IPS DF 6.9 (cell line): ENCODE measurements at regions not wholly inside any gene's neighbourhood (a gene's known extent, or its start where the extent isn't known, plus 50 kb on each side); places are given as distances from the start of the nearest gene placed in this dataset.

Experiments
- DNase-seq: peaks from one replicate; pipeline ENCODE4 v3.0.0-alpha.2; 2013; ENCODE audit warnings: low read depth, low spot score
- H3K27ac ChIP-seq: one replicate; pipeline ENCODE4 v1.5.1; 2013; ENCODE audit warnings: low read length, control low read depth
- H3K27me3 ChIP-seq: 2 replicates; pipeline ENCODE4 v1.6.1; 2013; ENCODE audit warnings: mild to moderate bottlenecking, low read length; ENCODE audit not compliant: control insufficient read depth, insufficient read depth
- H3K36me3 ChIP-seq: 2 replicates; pipeline ENCODE4 v1.6.1; 2013; ENCODE audit warnings: low read length; ENCODE audit not compliant: control insufficient read depth, insufficient read depth
- H3K4me1 ChIP-seq: 2 replicates; pipeline ENCODE4 v1.6.1; 2013; ENCODE audit warnings: low read length; ENCODE audit not compliant: control insufficient read depth, insufficient read depth
- H3K4me3 ChIP-seq: 2 replicates; pipeline ENCODE4 v1.5.1; 2013; ENCODE audit warnings: mild to moderate bottlenecking, low read length
- H3K9me3 ChIP-seq: 2 replicates; pipeline ENCODE4 v1.6.1; 2013; ENCODE audit warnings: low read length, inconsistent platforms; ENCODE audit not compliant: control insufficient read depth, insufficient read depth
- WGBS: extraction: QIAGEN DNeasy Blood & Tissue Kit; methylation state at CpG from one replicate; pipeline ENCODE4 v1.1.7; 2013; ENCODE audit warnings: mixed read lengths, missing lambda C conversion rate; ENCODE audit not compliant: insufficient read length, insufficient coverage; 5-methylcytosine and 5-hydroxymethylcytosine counted together

DNA sequence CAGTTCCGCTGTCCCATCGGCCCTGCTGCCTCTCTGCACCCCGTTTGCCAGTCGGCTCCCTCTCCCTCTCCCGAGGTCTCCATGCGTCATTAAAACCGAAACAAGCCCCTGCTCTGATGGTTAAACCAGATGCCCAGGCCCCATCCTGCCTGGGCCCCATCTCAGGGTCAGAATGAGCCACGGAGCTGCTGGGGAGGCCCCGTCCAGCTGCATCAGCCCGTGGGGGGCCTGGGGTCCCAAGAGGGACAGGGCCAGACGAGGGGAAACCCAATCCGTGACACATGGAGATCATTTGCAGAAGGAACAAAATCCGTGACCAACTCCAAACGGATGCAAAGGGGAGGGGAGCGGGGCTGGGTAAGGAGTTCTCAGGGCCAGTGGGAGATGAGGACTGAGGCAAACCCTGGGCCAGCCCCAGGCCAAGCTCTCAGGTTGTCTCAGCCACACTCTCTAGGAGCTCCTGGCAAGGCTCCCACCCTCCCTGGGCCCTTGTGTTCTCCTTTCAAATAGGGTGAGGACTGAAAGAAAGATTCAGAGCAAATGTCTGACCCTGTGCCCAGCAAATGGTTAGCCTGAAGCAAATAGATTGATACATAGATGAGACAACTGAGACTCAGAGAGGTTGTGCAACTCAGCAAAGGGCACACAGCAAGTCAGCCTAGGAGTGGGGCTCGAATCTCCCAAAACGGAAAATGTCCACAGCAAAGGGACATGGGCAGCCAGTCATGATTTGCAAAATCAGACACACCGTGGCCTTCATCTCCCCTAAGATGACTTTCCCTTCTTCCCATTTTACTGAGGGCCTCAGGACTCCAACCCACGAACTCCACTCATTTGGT is 162.1 kb downstream of the MN1 start:
- Histone ChIP-seq H3K27me3 (no peaks in the 10 kb centered on the region), H3K27ac (no peak overlapping the region), H3K4me1 (peaks cover 8% of the 10 kb centered on the region), H3K9me3 (no peaks in the 10 kb centered on the region), H3K4me3 (no peak overlapping the region), H3K36me3 (no peaks in the 10 kb centered on the region)
- WGBS, result no CpG with 5 or more reads among the region's 19 CpGs
- DNase-seq, result no peak

- Histone ChIP-seq H3K4me1 (peaks cover 8% of the 10 kb centered on the region), H3K9me3 (no peaks in the 10 kb centered on the region), H3K27me3 (no peaks in the 10 kb centered on the region), H3K4me3 (no peak overlapping the region), H3K36me3 (no peaks in the 10 kb centered on the region), H3K27ac (no peak overlapping the region)
- DNase-seq, result no peak
- WGBS, result no CpG with 5 or more reads among the region's 8 CpGs
Observed at GRCh38 chr22:27641049-27641795, 160.3 kb downstream of the MN1 start.

- Histone ChIP-seq H3K4me1 (peaks cover 8% of the 10 kb centered on the region), H3K4me3 (no peak overlapping the region), H3K9me3 (no peaks in the 10 kb centered on the region), H3K36me3 (no peaks in the 10 kb centered on the region), H3K27me3 (no peaks in the 10 kb centered on the region), H3K27ac (no peak overlapping the region)
- DNase-seq, result no peak
- no CpG with 5 or more reads among the region's 28 CpGs for WGBS
Observed at GRCh38 chr22:27642104-27642800, 159.3 kb downstream of the MN1 start.

GRCh38 chr22:27643907-27644306 is 157.6 kb downstream of the MN1 start:
- no peak for DNase-seq
- Histone ChIP-seq H3K4me3 (no peak overlapping the region), H3K36me3 (no peaks in the 10 kb centered on the region), H3K27ac (no peak overlapping the region), H3K9me3 (no peaks in the 10 kb centered on the region), H3K27me3 (no peaks in the 10 kb centered on the region), H3K4me1 (peaks cover 1% of the 10 kb centered on the region)
- no CpG with 5 or more reads among the region's 13 CpGs for WGBS

GRCh38 chr22:27644566-27644965 is 157.0 kb downstream of the MN1 start:
- Histone ChIP-seq H3K9me3 (no peaks in the 10 kb centered on the region), H3K4me3 (no peak overlapping the region), H3K4me1 (no peaks in the 10 kb centered on the region), H3K27ac (no peak overlapping the region), H3K36me3 (no peaks in the 10 kb centered on the region), H3K27me3 (no peaks in the 10 kb centered on the region)
- DNase-seq, result no peak
- WGBS, result no CpG with 5 or more reads among the region's 7 CpGs

DNA sequence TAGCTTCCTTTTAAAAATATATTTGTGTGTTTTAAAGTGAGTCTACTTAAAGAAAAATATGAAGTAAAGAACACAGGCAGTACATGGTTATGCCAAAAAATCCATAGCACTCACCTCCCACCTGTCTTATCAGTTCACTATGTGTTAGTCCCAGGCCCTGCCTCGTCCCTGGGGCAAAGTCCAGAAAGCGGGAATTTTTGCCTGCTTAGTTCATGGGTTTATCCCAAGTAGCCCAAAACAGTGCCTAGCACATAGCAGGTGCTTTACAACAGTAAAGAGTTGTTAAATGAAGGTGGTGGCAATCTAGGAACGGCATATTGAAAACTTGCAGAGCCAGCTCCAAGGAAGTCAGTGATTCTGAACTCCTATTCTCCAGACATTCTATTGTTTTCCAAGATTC is 154.0 kb downstream of the MN1 start:
- Histone ChIP-seq H3K4me1 (no peaks in the 10 kb centered on the region), H3K4me3 (no peak overlapping the region), H3K27ac (no peak overlapping the region), H3K36me3 (no peaks in the 10 kb centered on the region), H3K27me3 (no peaks in the 10 kb centered on the region), H3K9me3 (no peaks in the 10 kb centered on the region)
- DNase-seq, result no peak
- WGBS, result no CpG with 5 or more reads among the region's 3 CpGs

DNA sequence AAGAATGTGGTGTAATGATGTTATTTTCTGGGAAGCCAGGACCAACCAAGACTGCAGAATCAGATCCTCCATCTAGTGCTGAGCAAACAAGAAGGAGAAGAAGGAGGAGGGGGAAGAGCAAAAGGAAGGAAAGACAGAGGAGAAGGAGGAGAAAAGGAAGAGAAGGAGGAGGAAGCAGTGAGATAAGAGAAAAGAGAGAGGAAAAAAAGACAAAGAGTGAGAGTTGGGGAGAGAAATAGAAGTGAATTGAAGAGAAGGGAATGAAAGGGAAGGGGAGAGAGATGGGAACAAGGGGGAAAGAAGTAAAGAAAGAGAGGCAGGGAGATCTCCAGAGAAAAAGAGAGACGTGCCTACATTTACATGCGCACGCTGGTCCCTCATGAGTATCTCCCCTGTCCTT is 153.5 kb downstream of the MN1 start:
- no CpG with 5 or more reads among the region's 3 CpGs for WGBS
- Histone ChIP-seq H3K4me1 (no peaks in the 10 kb centered on the region), H3K27me3 (no peaks in the 10 kb centered on the region), H3K36me3 (no peaks in the 10 kb centered on the region), H3K9me3 (no peaks in the 10 kb centered on the region), H3K27ac (no peak overlapping the region), H3K4me3 (no peak overlapping the region)
- no peak for DNase-seq

DNA sequence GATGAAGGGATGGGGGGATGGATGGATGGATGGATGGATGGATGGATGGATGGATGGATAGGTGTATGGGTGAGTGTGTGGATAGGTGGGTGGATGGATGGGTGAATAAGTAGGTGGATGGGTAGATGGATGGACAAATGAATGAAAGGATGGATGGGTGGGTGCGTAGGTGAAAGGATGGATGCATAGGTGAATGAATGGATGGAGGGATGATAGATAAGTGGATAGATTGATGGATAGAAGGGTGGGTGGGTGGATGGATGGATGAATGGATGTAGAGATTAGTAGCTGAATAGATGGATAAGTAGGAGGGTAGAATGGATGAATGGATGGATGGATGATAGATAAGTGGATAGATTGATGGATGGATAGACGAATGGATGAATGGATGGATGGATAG is 152.7 kb downstream of the MN1 start:
- 100% methylated on average over 2 of the region's 2 CpGs for WGBS
- H3K36me3 ChIP-seq, result no peaks in the 10 kb centered on the region
- no peaks in the 10 kb centered on the region for H3K4me1 ChIP-seq
- no peak for DNase-seq
- no peak overlapping the region for H3K27ac ChIP-seq
- no peaks in the 10 kb centered on the region for H3K27me3 ChIP-seq
- no peaks in the 10 kb centered on the region for H3K9me3 ChIP-seq
- H3K4me3 ChIP-seq, result no peak overlapping the region

DNA sequence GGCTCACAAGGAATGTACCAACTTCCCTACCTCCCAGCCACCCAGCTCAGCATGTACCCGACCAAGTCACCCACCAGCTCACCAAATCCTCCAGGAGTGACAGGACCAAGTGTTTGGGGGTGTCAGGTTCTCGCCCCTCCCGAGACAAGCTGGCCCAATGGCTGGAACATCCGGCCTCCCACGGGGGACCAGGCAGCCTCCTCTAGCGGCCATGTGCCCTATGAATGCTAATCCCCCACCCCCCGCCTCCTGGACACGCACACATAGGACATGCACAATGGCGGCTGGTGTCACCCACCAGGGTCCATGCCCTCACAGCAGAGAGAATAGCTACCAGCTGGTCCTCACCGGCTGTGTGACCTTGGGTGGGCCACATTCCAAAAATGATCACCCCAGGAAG is 151.0 kb downstream of the MN1 start:
- WGBS, result no CpG with 5 or more reads among the region's 10 CpGs
- Histone ChIP-seq H3K27ac (no peak overlapping the region), H3K36me3 (no peaks in the 10 kb centered on the region), H3K4me1 (no peaks in the 10 kb centered on the region; the same call in 1 of the 2 replicates), H3K9me3 (no peaks in the 10 kb centered on the region), H3K27me3 (no peaks in the 10 kb centered on the region), H3K4me3 (no peak overlapping the region)
- no peak for DNase-seq

DNA sequence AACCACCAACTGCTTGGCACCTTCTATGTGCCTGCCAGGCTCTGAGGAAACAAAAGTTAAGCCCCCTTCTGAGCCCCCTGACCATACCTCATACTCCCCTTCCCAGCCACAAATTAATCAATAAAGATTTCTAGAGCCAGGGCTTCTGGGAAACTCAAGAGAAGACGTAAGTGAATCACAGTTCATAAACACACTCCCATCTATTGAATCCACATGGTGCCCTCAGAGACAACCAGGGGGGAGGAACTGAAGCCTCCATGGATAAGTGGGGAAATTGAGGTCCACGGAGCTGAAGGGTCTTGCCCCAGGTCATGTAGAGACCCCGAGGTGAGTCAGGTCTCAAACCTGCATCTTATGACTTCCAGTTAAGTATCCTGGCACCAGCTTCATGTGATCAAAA is 150.6 kb downstream of the MN1 start:
- H3K27me3 ChIP-seq, result no peaks in the 10 kb centered on the region
- H3K36me3 ChIP-seq, result no peaks in the 10 kb centered on the region
- no peaks in the 10 kb centered on the region for H3K9me3 ChIP-seq
- no peaks in the 10 kb centered on the region; the same call in 1 of the 2 replicates for H3K4me1 ChIP-seq
- DNase-seq, result no peak
- H3K27ac ChIP-seq, result no peak overlapping the region
- WGBS, result no CpG with 5 or more reads among the region's 3 CpGs
- H3K4me3 ChIP-seq, result no peak overlapping the region
